CD4-positive, alpha-beta memory T cell (primary cell): ENCODE measurements at regions not wholly inside any gene's neighbourhood (a gene's known extent, or its start where the extent isn't known, plus 50 kb on each side); places are given as distances from the start of the nearest gene placed in this dataset.
"Not testable (repeated sequence)": the region's sequence is repeated elsewhere in the genome, so short reads cannot be mapped to it uniquely, and the experiment has no call there.

ENCODE experiments used
- CTCF ChIA-PET: fragments of 350-600 bp; sonication (Branson Sonifier 250); formaldehyde crosslinking; loops from one replicate; lab custom pipeline; 2021; ENCODE audit warnings: inconsistent platforms; ENCODE audit not compliant: partially characterized antibody; lab: Charles Lee
- POLR2A ChIA-PET: fragments of 350-600 bp; sonication (Branson Sonifier 250); formaldehyde crosslinking; loops from one replicate; lab custom pipeline; 2021; ENCODE audit not compliant: partially characterized antibody; lab: Charles Lee
- DNase-seq, 5 donors: peaks; one replicate each; pipeline versions ENCODE4 v3.0.0 to v3.0.0-alpha.2; 2020 to 2022; ENCODE audit warnings: mixed read lengths in 1 of 5
- H3K27ac ChIP-seq: one replicate; pipeline ENCODE4 v1.7.0; 2013; ENCODE audit warnings: low read depth, low read length
- H3K27me3 ChIP-seq: 2 replicates; pipeline ENCODE4 v1.7.0; 2013; ENCODE audit warnings: mild to moderate bottlenecking, low read length, moderate library complexity; ENCODE audit not compliant: insufficient read depth
- H3K36me3 ChIP-seq: 2 replicates; pipeline ENCODE4 v1.7.0; 2013; ENCODE audit warnings: mild to moderate bottlenecking, low read length, moderate library complexity; ENCODE audit not compliant: insufficient read depth
- H3K4me1 ChIP-seq: 2 replicates; pipeline ENCODE4 v1.7.0; 2013; ENCODE audit warnings: mild to moderate bottlenecking, low read length, moderate library complexity; ENCODE audit not compliant: insufficient read depth
- H3K4me3 ChIP-seq, 2 donors: one replicate each; pipeline ENCODE4 v1.7.0; 2013; ENCODE audit warnings: low read length in 2 of 2, mild to moderate bottlenecking in 1 of 2
- H3K9me3 ChIP-seq, 2 donors: one replicate each; pipeline ENCODE4 v1.7.0; 2013; ENCODE audit warnings: low read length in 2 of 2, control low read depth in 1 of 2; ENCODE audit not compliant: control insufficient read depth in 1 of 2
- H3K27ac Mint-ChIP-seq, 7 donors: one replicate each; pipeline ENCODE4 v1.8.0; 2020 to 2021; ENCODE audit warnings: mixed read lengths in 7 of 7, mild to moderate bottlenecking in 6 of 7, inconsistent platforms in 3 of 7, moderate library complexity in 3 of 7
- H3K27me3 Mint-ChIP-seq, 2 donors: one replicate each; pipeline ENCODE4 v1.8.0; 2020 to 2021; ENCODE audit warnings: mixed read lengths in 2 of 2
- H3K36me3 Mint-ChIP-seq, 2 donors: one replicate each; pipeline ENCODE4 v1.8.0; 2020 to 2021; ENCODE audit warnings: mixed read lengths in 2 of 2, inconsistent platforms in 1 of 2, mild to moderate bottlenecking in 1 of 2
- H3K4me1 Mint-ChIP-seq, 4 donors: one replicate each; pipeline ENCODE4 v1.8.0; 2020 to 2021; ENCODE audit warnings: mixed read lengths in 4 of 4, mild to moderate bottlenecking in 1 of 4
- H3K4me3 Mint-ChIP-seq, 8 donors: one replicate each; pipeline ENCODE4 v1.8.0; 2020 to 2021; ENCODE audit warnings: mixed read lengths in 8 of 8, mild to moderate bottlenecking in 7 of 8, moderate library complexity in 6 of 8, inconsistent platforms in 3 of 8
- H3K9me3 Mint-ChIP-seq, 8 donors: one replicate each; pipeline ENCODE4 v1.8.0; 2020 to 2021; ENCODE audit warnings: mixed read lengths in 8 of 8, mild to moderate bottlenecking in 5 of 8, inconsistent platforms in 3 of 8, moderate library complexity in 1 of 8
- intact Hi-C: fragments of 100-400 bp; cut with micrococcal nuclease; formaldehyde crosslinking; loops from one replicate; pipeline ENCODE4 v1.15.1; 2023

DNA sequence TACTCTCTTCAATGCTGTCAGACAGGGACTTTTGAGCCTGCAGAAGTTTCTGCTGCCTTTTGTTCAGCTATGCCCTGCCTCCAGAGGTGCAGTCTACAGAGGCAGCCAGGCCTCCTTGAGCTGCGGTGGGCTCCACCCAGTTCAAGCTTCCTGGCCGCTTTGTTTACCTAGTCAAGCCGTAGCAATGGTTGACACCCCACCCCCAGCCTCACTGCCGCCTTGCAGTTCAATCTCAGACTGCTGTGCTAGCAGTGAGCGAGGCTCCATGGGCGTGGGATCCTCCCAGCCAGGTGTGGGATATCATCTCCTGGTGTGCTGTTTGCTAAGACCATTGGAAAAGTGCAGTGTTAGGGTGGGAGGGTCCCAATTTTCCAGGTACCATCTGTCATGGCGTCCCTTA, 506.1 kb upstream of the FLRT2 start:
- H3K27ac Mint-ChIP-seq, H3K9me3 ChIP-seq, H3K27ac ChIP-seq, DNase-seq, H3K27me3 Mint-ChIP-seq, H3K27me3 ChIP-seq, POLR2A ChIA-PET, H3K4me1 Mint-ChIP-seq, H3K36me3 Mint-ChIP-seq, H3K4me3 ChIP-seq, H3K4me3 Mint-ChIP-seq, intact Hi-C loops, H3K36me3 ChIP-seq, H3K4me1 ChIP-seq: not testable (repeated sequence)
- H3K9me3 Mint-ChIP-seq, result peaks cover 0 to 32% (median 10%) of the 10 kb centered on the region in 8 donors
- CTCF ChIA-PET, result interaction anchor here (1.1 kb wide), 1 partner anchor 22 kb away, joined by 3 read pairs; no protein-coding TSS in a partner anchor

- H3K27ac ChIP-seq, result no peak overlapping the region
- Mint-ChIP-seq H3K27ac (no peak overlapping the region), H3K4me3 (no peak overlapping the region), H3K27me3 (no peaks in the 10 kb centered on the region), H3K9me3 (peaks cover 0 to 26% (median 8%) of the 10 kb centered on the region in 8 donors), H3K36me3 (peaks cover 0 to 1% of the 10 kb centered on the region in 2 donors), H3K4me1 (no peaks in the 10 kb centered on the region)
- intact Hi-C loops, result no loop called here
- DNase-seq, result no peak
- no peak overlapping the region for H3K4me3 ChIP-seq
- no peaks in the 10 kb centered on the region for H3K4me1 ChIP-seq
- H3K9me3 ChIP-seq, result peaks cover 0 to 3% of the 10 kb centered on the region in 2 donors
- POLR2A ChIA-PET, result no interaction called here
- no peaks in the 10 kb centered on the region for H3K27me3 ChIP-seq
- H3K36me3 ChIP-seq, result no peaks in the 10 kb centered on the region
- CTCF ChIA-PET, result interaction anchor here (1.1 kb wide), 1 partner anchor 23 kb away, joined by 3 read pairs; no protein-coding TSS in a partner anchor
Observed at GRCh38 chr14:85024931-85025330, 505.0 kb upstream of the FLRT2 start.

DNA sequence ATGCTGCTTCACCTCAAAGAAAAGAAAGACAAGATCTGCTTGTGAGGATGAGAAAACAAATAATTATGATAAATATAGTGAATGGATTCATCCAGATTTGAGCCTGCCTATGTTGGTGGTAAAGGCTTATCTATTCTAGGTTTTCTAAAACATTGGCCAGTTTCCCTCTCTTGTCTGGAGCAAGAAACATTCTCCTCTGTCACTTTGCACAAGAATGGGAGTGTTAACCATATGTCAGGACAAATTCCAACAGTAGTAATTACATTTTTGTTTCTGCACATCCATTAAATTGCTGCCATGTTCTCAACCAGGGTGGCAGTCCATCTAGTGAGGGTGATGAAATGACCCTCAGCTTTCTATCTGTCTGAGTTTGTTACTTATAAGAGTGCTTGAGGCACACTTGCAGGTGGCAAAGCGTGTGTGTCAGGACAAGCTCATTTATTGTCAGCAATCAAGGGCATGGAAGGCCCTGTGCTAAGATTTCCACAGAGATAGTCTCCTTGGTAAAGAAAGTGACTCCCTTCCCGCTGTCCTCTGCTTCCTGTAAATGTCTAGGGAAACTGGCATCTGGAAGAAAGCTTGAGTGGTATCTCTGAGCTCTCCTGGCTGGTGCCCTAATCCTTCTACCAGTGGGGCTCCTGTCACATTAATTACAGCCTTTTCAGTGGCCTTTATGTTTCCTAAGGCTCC, 502.1 kb upstream of the FLRT2 start:
- no peak for DNase-seq
- H3K4me1 Mint-ChIP-seq, result no peaks in the 10 kb centered on the region

GRCh38 chr14:85037411-85037810, 492.5 kb upstream of the FLRT2 start:
- intact Hi-C loops, result no loop called here
- Histone ChIP-seq H3K27me3 (no peaks in the 10 kb centered on the region), H3K27ac (no peak overlapping the region), H3K4me3 (no peak overlapping the region), H3K36me3 (no peaks in the 10 kb centered on the region), H3K4me1 (no peaks in the 10 kb centered on the region), H3K9me3 (no peaks in the 10 kb centered on the region)
- no peak overlapping the region for H3K27ac Mint-ChIP-seq
- H3K9me3 Mint-ChIP-seq, result peaks cover 0 to 20% (median 8%) of the 10 kb centered on the region in 8 donors
- H3K27me3 Mint-ChIP-seq, result no peaks in the 10 kb centered on the region
- H3K36me3 Mint-ChIP-seq, result no peaks in the 10 kb centered on the region
- H3K4me1 Mint-ChIP-seq, result no peaks in the 10 kb centered on the region
- ChIA-PET POLR2A (no interaction called here), CTCF (no interaction called here)
- no peak overlapping the region for H3K4me3 Mint-ChIP-seq
- DNase-seq, result no peak

More for the DNA sequence above, 502.1 kb upstream of the FLRT2 start:
- H3K27me3 ChIP-seq, result no peaks in the 10 kb centered on the region
- no peak overlapping the region for H3K4me3 Mint-ChIP-seq
- no peaks in the 10 kb centered on the region for H3K36me3 ChIP-seq
- H3K36me3 Mint-ChIP-seq, result peaks cover 0 to 1% of the 10 kb centered on the region in 2 donors
- peaks cover 0 to 13% (median 3%) of the 10 kb centered on the region in 8 donors for H3K9me3 Mint-ChIP-seq
- no peaks in the 10 kb centered on the region for H3K4me1 ChIP-seq
- ChIA-PET POLR2A (no interaction called here), CTCF (no interaction called here)
- H3K27me3 Mint-ChIP-seq, result no peaks in the 10 kb centered on the region
- H3K9me3 ChIP-seq, result peaks cover 0 to 3% of the 10 kb centered on the region in 2 donors
- H3K27ac ChIP-seq, result no peak overlapping the region
- no peak overlapping the region for H3K27ac Mint-ChIP-seq
- no peak overlapping the region for H3K4me3 ChIP-seq
- intact Hi-C loops, result no loop called here

- H3K27ac Mint-ChIP-seq, result no peak overlapping the region
- no peaks in the 10 kb centered on the region for H3K36me3 Mint-ChIP-seq
- no peak for DNase-seq
- no peaks in the 10 kb centered on the region for H3K9me3 ChIP-seq
- H3K36me3 ChIP-seq, result no peaks in the 10 kb centered on the region
- peaks cover 2 to 23% (median 10%) of the 10 kb centered on the region in 8 donors for H3K9me3 Mint-ChIP-seq
- no peaks in the 10 kb centered on the region for H3K27me3 Mint-ChIP-seq
- intact Hi-C loops, result no loop called here
- H3K4me3 Mint-ChIP-seq, result no peak overlapping the region
- H3K4me3 ChIP-seq, result no peak overlapping the region
- ChIA-PET CTCF (no interaction called here), POLR2A (no interaction called here)
- no peaks in the 10 kb centered on the region for H3K4me1 Mint-ChIP-seq
- no peaks in the 10 kb centered on the region for H3K27me3 ChIP-seq
- no peaks in the 10 kb centered on the region for H3K4me1 ChIP-seq
- no peak overlapping the region for H3K27ac ChIP-seq
Observed at GRCh38 chr14:85038526-85039352, 491.2 kb upstream of the FLRT2 start.

GRCh38 chr14:85039353-85039626, 490.7 kb upstream of the FLRT2 start:
- Histone ChIP-seq H3K4me3 (no peak overlapping the region), H3K36me3 (no peaks in the 10 kb centered on the region), H3K9me3 (no peaks in the 10 kb centered on the region), H3K4me1 (no peaks in the 10 kb centered on the region), H3K27ac (no peak overlapping the region), H3K27me3 (no peaks in the 10 kb centered on the region)
- no peak for DNase-seq
- no peaks in the 10 kb centered on the region for H3K4me1 Mint-ChIP-seq
- POLR2A ChIA-PET, result no interaction called here
- CTCF ChIA-PET, result no interaction called here
- no peaks in the 10 kb centered on the region for H3K36me3 Mint-ChIP-seq
- intact Hi-C loops, result no loop called here
- H3K4me3 Mint-ChIP-seq, result no peak overlapping the region
- H3K27ac Mint-ChIP-seq, result no peak overlapping the region
- H3K27me3 Mint-ChIP-seq, result no peaks in the 10 kb centered on the region
- peaks cover 2 to 23% (median 11%) of the 10 kb centered on the region in 8 donors for H3K9me3 Mint-ChIP-seq

GRCh38 chr14:85040046-85040685, 489.8 kb upstream of the FLRT2 start:
- Mint-ChIP-seq H3K4me1 (no peaks in the 10 kb centered on the region), H3K4me3 (no peak overlapping the region), H3K9me3 (peaks cover 2 to 23% (median 11%) of the 10 kb centered on the region in 8 donors), H3K36me3 (no peaks in the 10 kb centered on the region), H3K27me3 (no peaks in the 10 kb centered on the region), H3K27ac (no peak overlapping the region)
- Histone ChIP-seq H3K9me3 (no peaks in the 10 kb centered on the region), H3K4me3 (no peak overlapping the region), H3K27me3 (no peaks in the 10 kb centered on the region), H3K4me1 (no peaks in the 10 kb centered on the region), H3K36me3 (no peaks in the 10 kb centered on the region), H3K27ac (no peak overlapping the region)
- intact Hi-C loops, result no loop called here
- DNase-seq, result no peak
- ChIA-PET POLR2A (no interaction called here), CTCF (no interaction called here)
